ENCODE measurements at regions not wholly inside any gene's neighbourhood (a gene's known extent, or its start where the extent isn't known, plus 50 kb on each side); places are given as distances from the start of the nearest gene placed in this dataset.

- TF ChIP-seq FOXM1 (IDR thresholded peaks at IDR 0.05; ENCODE audit: borderline replicate concordance, low read depth) (no peak), TCF12 (IDR thresholded peaks at IDR 0.05; ENCODE audit: low read depth) (no peak), CEBPB (IDR thresholded peaks at IDR 0.05) (no peak), EGR1 (IDR thresholded peaks at IDR 0.05) (no peak), MAX (IDR thresholded peaks at IDR 0.05) (no peak), CREB1 (IDR thresholded peaks at IDR 0.05; ENCODE audit: low read depth) (no peak)
Measured at GRCh38 chr12:126112849-126113248, 1047.6 kb downstream of the AACS start.

GRCh38 chr12:126114441-126114840 lies 1049.2 kb downstream of the AACS start:
- TF ChIP-seq FOXM1 (IDR thresholded peaks at IDR 0.05; ENCODE audit: borderline replicate concordance, low read depth) (no peak), TCF12 (IDR thresholded peaks at IDR 0.05; ENCODE audit: low read depth) (no peak), TAF1 (IDR thresholded peaks at IDR 0.05; ENCODE audit: low read depth) (no peak), CEBPB (IDR thresholded peaks at IDR 0.05) (no peak), ZBTB7A (IDR thresholded peaks at IDR 0.05; ENCODE audit: low read depth) (no peak), CREB1 (IDR thresholded peaks at IDR 0.05; ENCODE audit: low read depth) (no peak), NFIC (IDR thresholded peaks at IDR 0.05) (no peak), EGR1 (IDR thresholded peaks at IDR 0.05) (no peak), EP300 (IDR thresholded peaks at IDR 0.05; ENCODE audit: borderline replicate concordance) (no peak), TEAD4 (IDR thresholded peaks at IDR 0.05) (no peak), REST (IDR thresholded peaks at IDR 0.05; ENCODE audit: low read depth) (no peak), MAX (IDR thresholded peaks at IDR 0.05) (no peak)

- no peak for TF ChIP-seq TCF12 (IDR thresholded peaks at IDR 0.05; ENCODE audit: low read depth)
- no peak for TF ChIP-seq CEBPB (IDR thresholded peaks at IDR 0.05)
Measured at GRCh38 chr12:126117502-126117901, 1052.3 kb downstream of the AACS start.

GRCh38 chr12:126139355-126139754 lies 1074.1 kb downstream of the AACS start:
- TF ChIP-seq ZBTB7A (IDR thresholded peaks at IDR 0.05; ENCODE audit: low read depth) (no peak), USF1 (IDR thresholded peaks at IDR 0.05) (no peak), EGR1 (IDR thresholded peaks at IDR 0.05) (no peak), TAF1 (IDR thresholded peaks at IDR 0.05; ENCODE audit: low read depth) (no peak), MAX (IDR thresholded peaks at IDR 0.05) (no peak), TCF12 (IDR thresholded peaks at IDR 0.05; ENCODE audit: low read depth) (no peak), RAD21 (IDR thresholded peaks at IDR 0.05; ENCODE audit: low read depth) (no peak), NFIC (IDR thresholded peaks at IDR 0.05) (no peak), FOXM1 (IDR thresholded peaks at IDR 0.05; ENCODE audit: borderline replicate concordance, low read depth) (no peak), REST (IDR thresholded peaks at IDR 0.05; ENCODE audit: low read depth) (no peak), EP300 (IDR thresholded peaks at IDR 0.05; ENCODE audit: borderline replicate concordance) (no peak), YY1 (IDR thresholded peaks at IDR 0.05; ENCODE audit: low read depth) (no peak), TEAD4 (IDR thresholded peaks at IDR 0.05) (no peak)

- TF ChIP-seq NFIC (IDR thresholded peaks at IDR 0.05) = no peak
- TF ChIP-seq CEBPB (IDR thresholded peaks at IDR 0.05) = no peak
- TF ChIP-seq ZBTB7A (IDR thresholded peaks at IDR 0.05; ENCODE audit: low read depth) = no peak
- no peak for TF ChIP-seq EGR1 (IDR thresholded peaks at IDR 0.05)
- TF ChIP-seq CREB1 (IDR thresholded peaks at IDR 0.05; ENCODE audit: low read depth) = no peak
- TF ChIP-seq YY1 (IDR thresholded peaks at IDR 0.05; ENCODE audit: low read depth) = no peak
- TF ChIP-seq TAF1 (IDR thresholded peaks at IDR 0.05; ENCODE audit: low read depth) = no peak
- TF ChIP-seq EP300 (IDR thresholded peaks at IDR 0.05; ENCODE audit: borderline replicate concordance) = no peak
- no peak for TF ChIP-seq MAX (IDR thresholded peaks at IDR 0.05)
- no peak for TF ChIP-seq TCF12 (IDR thresholded peaks at IDR 0.05; ENCODE audit: low read depth)
- no peak for TF ChIP-seq REST (IDR thresholded peaks at IDR 0.05; ENCODE audit: low read depth)
- TF ChIP-seq RAD21 (IDR thresholded peaks at IDR 0.05; ENCODE audit: low read depth) = no peak
Measured at GRCh38 chr12:126144603-126145002, 1079.4 kb downstream of the AACS start.
